ENCODE measurements at regions not wholly inside any gene's neighbourhood (a gene's known extent, or its start where the extent isn't known, plus 50 kb on each side); places are given as distances from the start of the nearest gene placed in this dataset.

DNA sequence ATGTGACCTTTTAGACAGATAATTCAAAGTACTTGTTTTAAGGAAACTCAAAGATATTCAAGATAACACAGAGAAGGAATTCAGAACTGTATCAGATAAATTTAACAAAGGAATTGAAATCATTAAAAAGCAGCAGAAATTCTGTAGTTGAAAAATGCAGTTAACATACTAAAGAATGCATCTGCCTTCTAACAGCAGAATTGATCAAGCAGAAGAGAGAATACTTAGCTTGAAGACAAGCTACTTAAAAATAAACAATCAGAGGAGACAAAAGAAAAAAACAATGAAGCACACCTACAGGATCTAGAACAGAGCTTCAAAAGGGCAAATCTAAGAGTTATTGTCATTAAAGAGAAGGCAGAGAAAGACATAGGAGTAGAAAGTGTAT is 123.0 kb upstream of the TET2 start:
- no peak overlapping the region for H3K4me3 ChIP-seq (ENCODE audit: low read depth, low read length)
- DNase-seq (ENCODE audit: low read depth, low spot score): no peak
- POLR2A ChIA-PET: no interaction called here
- TF ChIP-seq, protein P1, sequence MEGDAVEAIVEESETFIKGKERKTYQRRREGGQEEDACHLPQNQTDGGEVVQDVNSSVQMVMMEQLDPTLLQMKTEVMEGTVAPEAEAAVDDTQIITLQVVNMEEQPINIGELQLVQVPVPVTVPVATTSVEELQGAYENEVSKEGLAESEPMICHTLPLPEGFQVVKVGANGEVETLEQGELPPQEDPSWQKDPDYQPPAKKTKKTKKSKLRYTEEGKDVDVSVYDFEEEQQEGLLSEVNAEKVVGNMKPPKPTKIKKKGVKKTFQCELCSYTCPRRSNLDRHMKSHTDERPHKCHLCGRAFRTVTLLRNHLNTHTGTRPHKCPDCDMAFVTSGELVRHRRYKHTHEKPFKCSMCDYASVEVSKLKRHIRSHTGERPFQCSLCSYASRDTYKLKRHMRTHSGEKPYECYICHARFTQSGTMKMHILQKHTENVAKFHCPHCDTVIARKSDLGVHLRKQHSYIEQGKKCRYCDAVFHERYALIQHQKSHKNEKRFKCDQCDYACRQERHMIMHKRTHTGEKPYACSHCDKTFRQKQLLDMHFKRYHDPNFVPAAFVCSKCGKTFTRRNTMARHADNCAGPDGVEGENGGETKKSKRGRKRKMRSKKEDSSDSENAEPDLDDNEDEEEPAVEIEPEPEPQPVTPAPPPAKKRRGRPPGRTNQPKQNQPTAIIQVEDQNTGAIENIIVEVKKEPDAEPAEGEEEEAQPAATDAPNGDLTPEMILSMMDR (IDR thresholded peaks at IDR 0.05; ENCODE audit: insufficient read depth, low read length, missing control alignments): no peak
- CTCF ChIA-PET: no interaction called here

DNA sequence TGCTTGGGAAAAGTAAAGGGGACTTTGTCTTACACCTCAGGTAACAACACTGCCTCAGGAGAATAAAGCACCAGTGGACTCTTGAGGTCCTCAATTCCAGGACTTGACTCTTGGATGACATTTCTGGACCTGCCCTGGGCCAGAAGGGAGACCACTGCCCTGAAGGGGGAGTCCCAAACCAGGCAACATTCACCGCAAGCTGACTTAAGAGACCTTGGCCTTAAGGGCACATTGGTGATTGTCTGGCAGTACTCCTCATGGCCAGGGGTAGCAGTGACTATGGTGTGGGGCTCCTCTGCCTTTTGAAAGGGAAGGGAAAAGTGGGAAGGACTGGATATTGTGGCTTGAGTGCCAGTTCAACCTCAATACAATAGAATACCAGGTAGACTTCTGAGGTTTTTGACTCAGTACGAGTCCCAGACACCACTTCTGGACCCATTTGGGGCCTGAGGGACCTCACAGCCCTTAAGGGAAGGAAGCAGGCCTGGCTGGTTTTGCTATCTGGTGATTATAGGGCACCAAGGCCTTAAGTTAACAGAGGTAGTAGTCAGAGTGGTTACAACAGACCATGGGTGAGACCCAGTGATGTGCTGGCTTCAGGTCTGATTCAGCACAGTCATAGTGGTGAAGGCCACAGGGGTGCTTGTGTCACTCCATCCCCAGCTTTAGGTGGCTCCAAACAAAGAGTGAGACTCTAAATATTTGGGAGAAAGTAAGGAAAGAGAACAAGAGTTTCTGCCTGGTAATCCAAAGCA is 121.2 kb upstream of the TET2 start:
- H3K4me3 ChIP-seq (ENCODE audit: low read depth, low read length): no peak overlapping the region
- ChIA-PET POLR2A (no interaction called here), CTCF (no interaction called here)
- no peak for DNase-seq (ENCODE audit: low read depth, low spot score)
- TF ChIP-seq, protein P1 (IDR thresholded peaks at IDR 0.05; ENCODE audit: insufficient read depth, low read length, missing control alignments): no peak

DNA sequence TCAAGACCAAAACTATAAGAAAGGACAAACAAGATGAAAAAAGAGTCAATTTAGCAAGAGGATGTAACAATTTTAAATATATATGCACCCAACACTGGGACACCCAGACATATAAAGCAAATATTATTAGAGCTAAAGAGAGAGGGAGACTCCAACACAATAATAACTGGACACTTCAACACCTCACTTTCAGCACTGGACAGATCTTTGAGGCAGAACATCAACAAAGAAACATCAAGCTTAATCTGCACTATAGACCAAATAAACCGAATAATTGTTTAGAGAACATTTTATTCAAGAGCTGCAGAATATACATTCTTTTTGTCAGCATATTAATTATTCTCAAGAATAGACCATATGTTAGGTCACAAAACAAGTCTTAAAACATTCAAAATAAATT is 109.7 kb upstream of the TET2 start:
- no peak overlapping the region for H3K4me3 ChIP-seq (ENCODE audit: low read depth, low read length)
- no peak for DNase-seq (ENCODE audit: low read depth, low spot score)
- TF ChIP-seq, protein P1 (IDR thresholded peaks at IDR 0.05; ENCODE audit: insufficient read depth, low read length, missing control alignments): no peak
- POLR2A ChIA-PET: no interaction called here
- CTCF ChIA-PET: no interaction called here

DNA sequence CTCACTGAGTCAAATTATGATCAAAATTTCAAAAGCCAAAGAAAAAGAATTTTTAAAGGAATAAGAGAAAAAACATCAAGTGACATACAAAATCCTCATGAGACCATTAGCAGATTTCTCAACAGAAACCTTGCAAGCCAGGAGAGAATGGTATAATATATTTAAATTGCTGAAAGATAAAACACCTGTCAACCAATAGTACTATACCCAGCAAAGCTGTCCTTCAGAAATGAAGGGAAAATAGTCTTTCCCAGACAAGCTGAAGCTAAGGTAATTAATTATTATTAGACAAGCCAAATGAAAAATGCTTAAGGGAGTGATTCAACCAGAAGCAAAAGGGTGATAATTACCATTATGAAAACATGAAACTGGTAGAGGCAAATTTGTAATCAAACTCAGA is 104.2 kb upstream of the TET2 start:
- CTCF ChIA-PET: no interaction called here
- no peak overlapping the region for H3K4me3 ChIP-seq (ENCODE audit: low read depth, low read length)
- POLR2A ChIA-PET: no interaction called here
- TF ChIP-seq, protein P1 (IDR thresholded peaks at IDR 0.05; ENCODE audit: insufficient read depth, low read length, missing control alignments): no peak
- no peak for DNase-seq (ENCODE audit: low read depth, low spot score)

DNA sequence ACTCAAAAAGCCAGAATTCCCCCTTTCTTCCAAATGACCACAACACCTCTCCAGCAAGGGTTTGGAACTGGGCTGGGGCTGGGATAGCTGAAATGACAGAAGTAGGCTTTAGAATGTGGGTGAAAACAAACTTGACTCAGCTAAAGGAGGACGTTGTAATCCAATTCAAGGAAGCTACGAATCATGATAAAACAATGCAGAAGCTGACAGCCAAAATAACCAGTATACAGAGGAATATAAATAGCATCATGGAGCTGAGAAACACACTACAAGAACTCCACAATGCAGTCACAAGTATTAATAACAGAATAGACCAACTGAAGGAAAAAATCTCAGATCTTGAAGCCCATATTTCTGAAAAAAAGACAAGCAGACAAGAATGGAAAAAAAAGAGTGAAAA is 95.8 kb upstream of the TET2 start:
- no peak overlapping the region for H3K4me3 ChIP-seq (ENCODE audit: low read depth, low read length)
- DNase-seq (ENCODE audit: low read depth, low spot score): no peak
- TF ChIP-seq, protein P1 (IDR thresholded peaks at IDR 0.05; ENCODE audit: insufficient read depth, low read length, missing control alignments): no peak
- ChIA-PET CTCF (interaction anchor here (1.1 kb wide), 1 partner anchor 90 kb away, joined by 4 read pairs; no protein-coding TSS in a partner anchor), POLR2A (no interaction called here)

DNA sequence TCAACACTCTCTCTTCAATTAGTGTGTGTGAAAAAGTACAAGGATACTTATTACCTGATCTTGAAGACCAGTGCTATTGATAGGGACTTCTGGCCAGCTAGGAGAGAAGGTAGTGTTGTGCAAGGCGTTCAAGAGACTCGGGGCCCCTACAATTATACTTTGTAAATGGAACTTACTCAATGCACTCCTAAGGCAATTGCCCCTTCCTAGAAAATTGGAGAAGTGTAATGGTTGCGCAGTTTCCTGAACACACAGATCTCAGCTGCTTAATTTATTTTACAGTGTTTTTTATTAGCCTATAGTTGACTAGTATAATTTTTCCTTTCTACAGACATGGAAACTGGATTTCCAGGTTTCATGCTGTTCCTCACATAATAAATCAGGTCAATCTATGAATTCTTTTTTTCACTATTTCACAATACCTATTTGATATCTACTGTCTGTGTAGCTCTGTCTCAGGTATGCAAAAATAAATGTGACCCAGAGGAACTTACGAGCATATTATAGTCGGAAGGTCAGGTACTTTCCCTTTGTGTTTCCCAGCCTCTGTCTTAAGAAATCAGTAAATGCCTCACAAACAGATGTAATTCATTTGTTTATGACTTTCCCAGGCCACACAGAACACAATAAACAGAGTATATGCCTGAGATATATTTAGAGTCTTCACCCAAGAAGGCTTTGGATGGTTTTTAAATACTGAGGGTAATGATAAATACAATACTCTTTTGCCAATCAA is 89.1 kb upstream of the TET2 start:
- TF ChIP-seq, protein P1 (IDR thresholded peaks at IDR 0.05; ENCODE audit: insufficient read depth, low read length, missing control alignments): no peak
- ChIA-PET CTCF (no interaction called here), POLR2A (interaction anchor here (0.6 kb wide), 1 partner anchor 1791 kb away, joined by 3 read pairs; no protein-coding TSS in a partner anchor)
- DNase-seq (ENCODE audit: low read depth, low spot score): no peak
- no peak overlapping the region for H3K4me3 ChIP-seq (ENCODE audit: low read depth, low read length)
